ENCODE measurements at regions not wholly inside any gene's neighbourhood (a gene's known extent, or its start where the extent isn't known, plus 50 kb on each side); places are given as distances from the start of the nearest gene placed in this dataset.

GRCh38 chr14:101286271-101287018 is 274.9 kb upstream of the DIO3 start:
- Mint-ChIP-seq H3K27me3 (ENCODE audit: low read depth in 3 of 3) (peaks cover 2 to 7% (median 7%) of the 10 kb centered on the region in 3 donors), H3K4me1 (no peaks in the 10 kb centered on the region), H3K9me3 (peaks cover 0 to 3% (median 0%) of the 10 kb centered on the region in 7 donors), H3K4me3 (no peak overlapping the region), H3K36me3 (no peaks in the 10 kb centered on the region), H3K27ac (no peak overlapping the region)
- H3K27me3 ChIP-seq (ENCODE audit: control insufficient read depth in 2 of 2, insufficient read depth in 2 of 2, low read length in 2 of 2), result no peaks in the 10 kb centered on the region
- no peak for TF ChIP-seq CTCF (IDR thresholded peaks at IDR 0.05)
- no peak overlapping the region for H2AFZ ChIP-seq (ENCODE audit: insufficient read depth, low read depth, low read length, poor library complexity, severe bottlenecking)
- WGBS (ENCODE audit: insufficient coverage), result 96% methylated on average over 15 of the region's 19 CpGs
- H3K79me2 ChIP-seq (ENCODE audit: insufficient read depth, low read length), result no peaks in the 10 kb centered on the region
- no peak overlapping the region for H3K27ac ChIP-seq (ENCODE audit: low read depth in 1 of 2, low read length in 2 of 2)
- H3K4me3 ChIP-seq (replicated peaks in 1 of 3; ENCODE audit: low read depth in 2 of 3, low read length in 3 of 3), result no peak overlapping the region
- H3K9me3 ChIP-seq (replicated peaks in 1 of 2; ENCODE audit: control insufficient read depth in 1 of 2, insufficient read depth in 1 of 2, low read length in 2 of 2), result no peaks in the 10 kb centered on the region
- no peaks in the 10 kb centered on the region for H3K4me1 ChIP-seq (ENCODE audit: control insufficient read depth in 1 of 2, insufficient read depth in 2 of 2, low read length in 2 of 2)
- H3K9ac ChIP-seq (ENCODE audit: insufficient read depth, low read length, poor library complexity, severe bottlenecking), result no peak overlapping the region
- no peak overlapping the region for H3K4me2 ChIP-seq (replicated peaks; ENCODE audit: extremely low read depth, low read length, poor library complexity, severe bottlenecking)
- intact Hi-C loops (cut with micrococcal nuclease), result no loop called here
- no peaks in the 10 kb centered on the region for H3K36me3 ChIP-seq (replicated peaks in 1 of 2; ENCODE audit: control insufficient read depth in 1 of 2, insufficient read depth in 2 of 2, low read length in 2 of 2)
- no peak for DNase-seq
- no peaks in the 10 kb centered on the region for H4K20me1 ChIP-seq (ENCODE audit: insufficient read depth, low read length)

GRCh38 chr14:101288436-101289229 is 272.7 kb upstream of the DIO3 start:
- no peaks in the 10 kb centered on the region for H3K4me1 Mint-ChIP-seq
- intact Hi-C loops (cut with micrococcal nuclease), result no loop called here
- Histone ChIP-seq H3K27me3 (ENCODE audit: control insufficient read depth in 2 of 2, insufficient read depth in 2 of 2, low read length in 2 of 2) (no peaks in the 10 kb centered on the region), H3K9me3 (replicated peaks in 1 of 2; ENCODE audit: control insufficient read depth in 1 of 2, insufficient read depth in 1 of 2, low read length in 2 of 2) (no peaks in the 10 kb centered on the region), H3K4me2 (replicated peaks; ENCODE audit: extremely low read depth, low read length, poor library complexity, severe bottlenecking) (no peak overlapping the region), H2AFZ (ENCODE audit: insufficient read depth, low read depth, low read length, poor library complexity, severe bottlenecking) (no peak overlapping the region), H4K20me1 (ENCODE audit: insufficient read depth, low read length) (no peaks in the 10 kb centered on the region), H3K36me3 (replicated peaks in 1 of 2; ENCODE audit: control insufficient read depth in 1 of 2, insufficient read depth in 2 of 2, low read length in 2 of 2) (no peaks in the 10 kb centered on the region), H3K9ac (ENCODE audit: insufficient read depth, low read length, poor library complexity, severe bottlenecking) (no peak overlapping the region), H3K79me2 (ENCODE audit: insufficient read depth, low read length) (no peaks in the 10 kb centered on the region), H3K27ac (ENCODE audit: low read depth in 1 of 2, low read length in 2 of 2) (no peak overlapping the region), H3K4me3 (replicated peaks in 1 of 3; ENCODE audit: low read depth in 2 of 3, low read length in 3 of 3) (no peak overlapping the region), H3K4me1 (ENCODE audit: control insufficient read depth in 1 of 2, insufficient read depth in 2 of 2, low read length in 2 of 2) (no peaks in the 10 kb centered on the region)
- DNase-seq, result no peak
- 84% methylated on average over 18 of the region's 20 CpGs for WGBS (ENCODE audit: insufficient coverage)
- H3K36me3 Mint-ChIP-seq, result no peaks in the 10 kb centered on the region
- peaks cover 0 to 11% (median 10%) of the 10 kb centered on the region in 3 donors for H3K27me3 Mint-ChIP-seq (ENCODE audit: low read depth in 3 of 3)
- H3K9me3 Mint-ChIP-seq, result peaks cover 0 to 3% (median 2%) of the 10 kb centered on the region in 7 donors
- no peak overlapping the region for H3K4me3 Mint-ChIP-seq
- peak overlapping the region in 1 of 7 donors; percentile 25 for H3K27ac Mint-ChIP-seq
- TF ChIP-seq CTCF (IDR thresholded peaks at IDR 0.05), result no peak

Measured in CD14-positive monocyte (primary cell).